Panc1 (cell line): ENCODE measurements at regions not wholly inside any gene's neighbourhood (a gene's known extent, or its start where the extent isn't known, plus 50 kb on each side); places are given as distances from the start of the nearest gene placed in this dataset.

Experiments used
- CTCF ChIP-seq: fragments of 450-650 bp; IDR thresholded peaks from 2 replicates; pipeline ENCODE4 v1.5.1; 2017; ENCODE audit warnings: mild to moderate bottlenecking
- POLR2AphosphoS5 ChIP-seq: IDR thresholded peaks from 2 replicates; pipeline ENCODE4 v1.6.1; 2012; ENCODE audit warnings: mild to moderate bottlenecking, low read depth, low read length, moderate library complexity
- REST ChIP-seq, 2 experiments: IDR thresholded peaks; 2 replicates each; pipeline ENCODE4 v1.6.1; 2011 to 2012; ENCODE audit warnings: low read depth in 2 of 2, control low read depth in 1 of 2, low read length in 1 of 2, mild to moderate bottlenecking in 1 of 2, moderate library complexity in 1 of 2; ENCODE audit not compliant: insufficient read depth in 1 of 2

- TF ChIP-seq CTCF (no peak), POLR2AphosphoS5 (no peak), REST (IDR thresholded peaks at IDR 0.05; ENCODE audit: insufficient read depth in 1 of 2, low read depth in 2 of 2, low read length in 1 of 2) (no peak)
Measured at GRCh38 chr15:96817900-96818299, 487.4 kb downstream of the NR2F2 start.
